ENCODE measurements at regions not wholly inside any gene's neighbourhood (a gene's known extent, or its start where the extent isn't known, plus 50 kb on each side); places are given as distances from the start of the nearest gene placed in this dataset.

GRCh38 chr5:51091816-51092215 lies 291.4 kb upstream of the ISL1 start (continued):
- TF ChIP-seq POLR2AphosphoS2 (IDR thresholded peaks at IDR 0.05; ENCODE audit: low read depth, low read length) (no peak), NFYB (IDR thresholded peaks at IDR 0.05; ENCODE audit: insufficient read depth, low read depth, low read length) (no peak), MEF2A (IDR thresholded peaks at IDR 0.05; ENCODE audit: insufficient read depth, low read depth, low read length) (no peak), HDAC6 (IDR thresholded peaks at IDR 0.05; ENCODE audit: unreplicated experiment) (no peak)

- Histone ChIP-seq H3K79me2 (ENCODE audit: control insufficient read depth, insufficient read depth, low read length) (no peaks in the 10 kb centered on the region), H3K9ac (ENCODE audit: control insufficient read depth, insufficient read depth, low read length) (no peak overlapping the region), H2AFZ (ENCODE audit: control insufficient read depth, low read depth, low read length) (no peak overlapping the region), H3K4me2 (ENCODE audit: control insufficient read depth, insufficient read depth) (no peak overlapping the region), H4K20me1 (ENCODE audit: control insufficient read depth, insufficient read depth) (no peaks in the 10 kb centered on the region), H3K4me1 (ENCODE audit: control insufficient read depth, insufficient read depth, low read length) (no peaks in the 10 kb centered on the region), H3K36me3 (ENCODE audit: control insufficient read depth in 2 of 2, insufficient read depth in 2 of 2, low read length in 1 of 2) (no peaks in the 10 kb centered on the region), H3K27ac (ENCODE audit: control insufficient read depth, insufficient read depth) (no peak overlapping the region), H3K9me3 (replicated peaks; ENCODE audit: control insufficient read depth, insufficient read depth, low read length) (no peaks in the 10 kb centered on the region), H3K4me3 (no peak overlapping the region), H3K27me3 (replicated peaks in 1 of 2; ENCODE audit: control insufficient read depth in 2 of 2, insufficient read depth in 2 of 2, low read length in 1 of 2) (no peaks in the 10 kb centered on the region)
- intact Hi-C loops (cut with micrococcal nuclease; ENCODE audit: unreplicated experiment) = no loop called here
- in situ Hi-C loops (cut with MboI) = no loop called here
- WGBS (ENCODE audit: insufficient coverage, insufficient replicate concordance, low lambda C conversion rate, missing lambda C conversion rate) = 47% methylated on average over 8 of the region's 8 CpGs
- no TSS peak for BruUV-seq (replicated peaks)
- DNase-seq (ENCODE audit: low read depth, low spot score) (no peak), FAIRE-seq (no peak), ATAC-seq (no peak)
- RAD21 ChIA-PET (ENCODE audit: unreplicated experiment) = no interaction called here
- CTCF ChIA-PET = no interaction called here
- SMC1A ChIA-PET (ENCODE audit: uncharacterized antibody, unreplicated experiment) = no interaction called here
- POLR2A ChIA-PET = no interaction called here
- no peak for TF ChIP-seq FOXK2 (IDR thresholded peaks at IDR 0.05)
- TF ChIP-seq CEBPZ (IDR thresholded peaks at IDR 0.05; ENCODE audit: low read depth, low read length) = no peak
- TF ChIP-seq REST (IDR thresholded peaks at IDR 0.05; ENCODE audit: low read depth, low read length) = no peak
- no peak for TF ChIP-seq IKZF1 (conservative IDR thresholded peaks at IDR 0.05)
- no peak for TF ChIP-seq EP300 (IDR thresholded peaks at IDR 0.05; ENCODE audit: borderline replicate concordance in 1 of 2, control insufficient read depth in 1 of 2, low read depth in 2 of 2, low read length in 2 of 2)
- TF ChIP-seq PAX5 (IDR thresholded peaks at IDR 0.05; ENCODE audit: borderline replicate concordance, low read depth, low read length) = no peak
- TF ChIP-seq NR2F1 (conservative IDR thresholded peaks at IDR 0.05) = no peak
- TF ChIP-seq NFYA (IDR thresholded peaks at IDR 0.05; ENCODE audit: borderline replicate concordance, low read depth, low read length) = no peak
- no peak for TF ChIP-seq ELK1 (IDR thresholded peaks at IDR 0.05; ENCODE audit: low read depth, low read length)
Measured at GRCh38 chr5:51095486-51095885, 287.8 kb upstream of the ISL1 start.

Data from GM12878 (cell line).